Brain microvascular endothelial cell (primary cell): ENCODE measurements at regions not wholly inside any gene's neighbourhood (a gene's known extent, or its start where the extent isn't known, plus 50 kb on each side); places are given as distances from the start of the nearest gene placed in this dataset.

Experiments
- DNase-seq: peaks from one replicate; pipeline ENCODE4 v3.0.0-alpha.2; 2020
- H3K27ac ChIP-seq: fragments of 250-450 bp; sonication (Bioruptor Pico); 2 replicates; pipeline ENCODE4 v1.5.1; 2020; ENCODE audit warnings: mild to moderate bottlenecking, moderate library complexity
- H3K27me3 ChIP-seq: fragments of 250-450 bp; sonication (Bioruptor Pico); replicated peaks from 2 replicates; pipeline ENCODE4 v1.5.1; 2020; ENCODE audit warnings: mild to moderate bottlenecking
- H3K36me3 ChIP-seq: fragments of 250-450 bp; sonication (Bioruptor Pico); replicated peaks from 2 replicates; pipeline ENCODE4 v1.5.1; 2020; ENCODE audit warnings: mild to moderate bottlenecking
- H3K4me3 ChIP-seq: 2 replicates; pipeline ENCODE4 v1.5.1; 2011; ENCODE audit warnings: low read depth, mild to moderate bottlenecking, control low read depth, low read length, moderate library complexity
- in situ Hi-C: cut with HindIII; loops from 2 replicates; pipeline ENCODE4 v1.10.0; 2017; ENCODE audit warnings: low sequenced_read_pairs, low pct_ligation_motif_present
- TF ChIP-seq, protein P1 (sequence below): IDR thresholded peaks from 2 replicates; pipeline ENCODE4 v1.5.1; 2011; ENCODE audit warnings: low read depth, mild to moderate bottlenecking, moderate library complexity, low read length, control low read depth, inconsistent platforms; ENCODE audit errors: missing control alignments

DNA sequence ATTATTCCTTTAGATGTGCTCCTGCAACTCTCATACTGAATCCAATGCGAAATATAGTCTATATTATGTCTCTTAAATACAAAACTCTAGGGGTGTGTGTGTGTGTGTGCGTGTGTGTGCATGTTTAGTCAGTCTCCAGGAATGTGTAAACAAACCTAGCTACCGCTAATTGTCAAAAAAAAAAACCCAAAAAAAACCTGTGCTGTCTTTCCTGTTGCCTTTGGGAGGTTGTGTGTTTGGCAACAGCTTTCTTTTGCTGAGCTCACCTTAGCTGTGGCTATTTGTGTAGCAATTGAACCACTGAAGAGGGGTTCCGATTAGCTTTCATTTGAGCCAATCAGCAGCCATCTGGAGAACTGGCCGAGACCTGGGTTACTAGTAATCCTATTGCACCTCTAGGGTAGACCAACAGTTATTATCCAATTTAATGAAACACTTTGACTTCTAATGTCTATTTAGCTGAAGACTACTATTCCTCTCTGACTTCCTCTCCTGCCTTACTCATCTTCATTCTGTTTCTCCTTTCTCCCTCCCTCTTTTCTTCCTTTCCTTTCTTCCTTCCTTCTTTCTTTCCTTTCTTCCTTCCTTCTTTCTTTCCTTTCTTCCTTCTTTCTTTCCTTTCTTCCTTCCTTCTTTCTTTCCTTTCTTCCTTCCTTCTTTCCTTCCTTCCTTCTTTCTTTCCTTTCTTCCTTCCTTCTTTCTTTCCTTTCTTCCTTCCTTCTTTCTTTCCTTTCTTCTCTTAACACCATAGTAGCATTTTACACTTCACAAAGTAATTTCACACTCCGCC is 471.1 kb downstream of the GBA3 start:
- Histone ChIP-seq H3K36me3 (no peaks in the 10 kb centered on the region), H3K4me3 (no peak overlapping the region), H3K27ac (no peak overlapping the region), H3K27me3 (no peaks in the 10 kb centered on the region)
- in situ Hi-C loops: no loop called here
- no peak for DNase-seq
- TF ChIP-seq, protein P1, sequence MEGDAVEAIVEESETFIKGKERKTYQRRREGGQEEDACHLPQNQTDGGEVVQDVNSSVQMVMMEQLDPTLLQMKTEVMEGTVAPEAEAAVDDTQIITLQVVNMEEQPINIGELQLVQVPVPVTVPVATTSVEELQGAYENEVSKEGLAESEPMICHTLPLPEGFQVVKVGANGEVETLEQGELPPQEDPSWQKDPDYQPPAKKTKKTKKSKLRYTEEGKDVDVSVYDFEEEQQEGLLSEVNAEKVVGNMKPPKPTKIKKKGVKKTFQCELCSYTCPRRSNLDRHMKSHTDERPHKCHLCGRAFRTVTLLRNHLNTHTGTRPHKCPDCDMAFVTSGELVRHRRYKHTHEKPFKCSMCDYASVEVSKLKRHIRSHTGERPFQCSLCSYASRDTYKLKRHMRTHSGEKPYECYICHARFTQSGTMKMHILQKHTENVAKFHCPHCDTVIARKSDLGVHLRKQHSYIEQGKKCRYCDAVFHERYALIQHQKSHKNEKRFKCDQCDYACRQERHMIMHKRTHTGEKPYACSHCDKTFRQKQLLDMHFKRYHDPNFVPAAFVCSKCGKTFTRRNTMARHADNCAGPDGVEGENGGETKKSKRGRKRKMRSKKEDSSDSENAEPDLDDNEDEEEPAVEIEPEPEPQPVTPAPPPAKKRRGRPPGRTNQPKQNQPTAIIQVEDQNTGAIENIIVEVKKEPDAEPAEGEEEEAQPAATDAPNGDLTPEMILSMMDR: no peak

DNA sequence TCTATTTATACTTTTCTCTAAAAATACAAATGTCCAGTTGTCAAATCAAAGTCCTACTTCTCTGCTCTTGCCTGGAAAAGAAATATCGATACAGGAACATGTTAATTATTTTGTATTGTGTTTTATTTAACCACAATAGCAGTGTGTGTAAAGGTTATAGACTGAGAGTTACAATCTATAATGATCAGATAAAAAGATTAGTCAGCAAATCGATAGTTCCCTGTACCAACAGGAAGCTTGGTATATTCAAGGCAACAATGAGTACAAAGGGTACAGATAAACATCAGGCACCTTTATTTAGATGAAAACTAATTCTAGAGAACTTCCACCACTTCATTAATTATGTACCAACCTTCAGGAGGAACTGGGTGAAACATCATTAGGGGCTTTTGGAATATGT is 469.5 kb downstream of the GBA3 start:
- in situ Hi-C loops: no loop called here
- no peaks in the 10 kb centered on the region for H3K27me3 ChIP-seq
- DNase-seq: no peak
- TF ChIP-seq, protein P1: no peak
- no peaks in the 10 kb centered on the region for H3K36me3 ChIP-seq
- no peak overlapping the region for H3K4me3 ChIP-seq
- no peak overlapping the region for H3K27ac ChIP-seq

DNA sequence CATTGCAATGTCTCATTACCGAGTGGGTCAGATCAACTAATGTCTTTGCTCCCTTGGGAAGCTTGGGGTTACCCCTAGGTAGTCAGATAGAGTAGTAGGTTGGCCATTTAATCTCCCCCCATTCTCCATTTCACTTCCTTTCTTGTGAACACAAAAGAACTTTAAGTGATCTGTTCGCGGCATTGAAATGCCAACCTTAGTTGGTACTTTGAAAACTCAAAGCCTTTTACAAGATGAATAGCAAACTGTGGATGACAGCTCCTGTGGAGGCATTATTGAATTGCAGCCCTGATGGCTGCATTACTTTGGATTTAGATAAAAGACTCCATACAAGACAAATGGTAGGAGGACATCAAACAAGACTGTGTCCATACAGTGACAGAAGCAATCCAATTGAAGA is 469.1 kb downstream of the GBA3 start:
- no peak for DNase-seq
- Histone ChIP-seq H3K4me3 (no peak overlapping the region), H3K36me3 (no peaks in the 10 kb centered on the region), H3K27ac (no peak overlapping the region), H3K27me3 (no peaks in the 10 kb centered on the region)
- in situ Hi-C loops: no loop called here
- TF ChIP-seq, protein P1: no peak

GRCh38 chr4:23153076-23153475 is 460.3 kb downstream of the GBA3 start:
- no peak for DNase-seq
- H3K27me3 ChIP-seq: no peaks in the 10 kb centered on the region
- TF ChIP-seq, protein P1: no peak
- H3K27ac ChIP-seq: no peak overlapping the region
- no peak overlapping the region for H3K4me3 ChIP-seq
- H3K36me3 ChIP-seq: no peaks in the 10 kb centered on the region
- in situ Hi-C loops: no loop called here

DNA sequence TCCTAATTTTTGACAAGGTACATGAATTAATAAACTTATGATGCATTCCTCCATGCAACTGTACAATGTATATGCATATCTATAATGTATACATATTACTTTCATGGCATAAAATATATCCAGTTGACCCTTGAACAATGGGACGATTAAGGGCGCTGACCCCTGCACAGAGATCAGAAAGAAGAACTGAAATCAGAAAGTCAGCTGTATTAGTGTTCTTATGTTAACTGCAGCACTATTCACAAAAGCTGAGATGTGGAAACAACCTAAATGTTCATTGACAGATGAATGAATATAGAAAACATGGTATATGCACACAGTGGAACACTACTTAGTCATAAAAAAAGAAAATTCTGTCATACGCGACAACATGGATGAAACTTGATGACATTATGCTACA is 457.1 kb downstream of the GBA3 start:
- no peak overlapping the region for H3K27ac ChIP-seq
- in situ Hi-C loops: no loop called here
- no peak overlapping the region for H3K4me3 ChIP-seq
- TF ChIP-seq, protein P1: no peak
- H3K36me3 ChIP-seq: no peaks in the 10 kb centered on the region
- H3K27me3 ChIP-seq: no peaks in the 10 kb centered on the region
- DNase-seq: no peak

GRCh38 chr4:23144707-23145106 is 452.0 kb downstream of the GBA3 start:
- no peak for DNase-seq
- TF ChIP-seq, protein P1: no peak
- H3K4me3 ChIP-seq: no peak overlapping the region
- H3K27ac ChIP-seq: no peak overlapping the region
- in situ Hi-C loops: no loop called here
- H3K27me3 ChIP-seq: no peaks in the 10 kb centered on the region
- no peaks in the 10 kb centered on the region for H3K36me3 ChIP-seq
